HG03457 (cell line): ENCODE measurements at regions not wholly inside any gene's neighbourhood (a gene's known extent, or its start where the extent isn't known, plus 50 kb on each side); places are given as distances from the start of the nearest gene placed in this dataset.
"Not testable (repeated sequence)": the region's sequence is repeated elsewhere in the genome, so short reads cannot be mapped to it uniquely, and the experiment has no call there.

Experiments used
- ATAC-seq: cut with Tn5 transposase; IDR thresholded peaks from one replicate; pipeline ENCODE4 v1.9.1; 2021; ENCODE audit warnings: moderate number of reproducible peaks; ENCODE audit not compliant: unreplicated experiment

DNA sequence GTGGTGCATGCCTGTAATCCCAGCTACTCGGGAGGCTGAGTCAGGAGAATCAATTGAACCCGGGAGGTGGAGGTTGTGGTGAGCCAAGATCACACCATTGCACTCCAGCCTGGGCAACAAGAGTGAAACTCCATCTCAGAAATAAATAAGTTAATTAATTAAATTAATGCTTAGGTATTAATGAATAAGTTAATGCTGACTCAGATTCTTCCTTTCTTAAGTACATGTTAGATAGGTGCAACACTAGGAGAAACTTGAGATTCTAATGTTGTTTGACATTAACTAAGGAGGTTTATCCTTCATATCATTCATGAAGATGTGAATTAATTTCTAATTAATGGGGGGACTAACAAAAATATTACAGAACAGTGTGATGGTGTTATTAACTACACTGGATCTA lies 812.6 kb upstream of the SPRY2 start:
- no peak for ATAC-seq

DNA sequence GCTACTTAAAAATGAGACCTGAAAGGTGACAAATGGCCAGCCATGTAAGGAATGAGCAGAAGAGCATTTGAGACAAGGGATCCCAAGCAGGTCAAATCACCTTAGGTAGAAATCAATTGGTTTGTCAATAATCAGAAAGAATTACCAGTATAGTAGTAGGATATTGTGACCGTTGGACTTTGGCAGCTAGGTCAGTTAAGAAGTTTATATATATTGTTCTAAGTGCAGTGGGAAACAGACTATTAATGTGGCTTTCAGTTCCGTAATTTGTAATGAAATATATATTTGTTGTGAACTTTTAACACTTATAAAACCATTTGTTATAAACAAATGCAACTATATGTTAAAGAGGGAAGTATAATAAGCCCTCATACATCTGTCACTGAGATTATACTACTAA lies 807.9 kb upstream of the SPRY2 start:
- ATAC-seq: no peak

DNA sequence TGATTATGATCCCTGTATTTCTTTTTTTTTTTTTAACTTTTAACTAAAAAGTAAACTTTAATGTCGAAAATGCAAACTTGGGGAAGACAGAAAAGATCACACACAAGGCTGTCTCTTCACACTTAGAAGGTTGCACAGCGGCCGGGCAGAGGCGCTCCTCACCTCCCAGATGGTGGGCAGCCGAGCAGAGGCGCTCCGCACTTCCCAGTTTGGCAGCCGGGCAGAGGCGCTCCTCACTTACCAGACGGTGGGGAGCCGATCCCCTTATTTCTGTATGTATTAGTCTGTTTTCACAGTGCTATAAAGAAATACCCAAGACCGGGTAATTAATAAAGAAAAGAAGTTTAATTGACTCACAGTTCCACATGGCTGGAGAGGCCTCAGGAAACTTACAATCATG lies 805.6 kb upstream of the SPRY2 start:
- ATAC-seq: not testable (repeated sequence)

DNA sequence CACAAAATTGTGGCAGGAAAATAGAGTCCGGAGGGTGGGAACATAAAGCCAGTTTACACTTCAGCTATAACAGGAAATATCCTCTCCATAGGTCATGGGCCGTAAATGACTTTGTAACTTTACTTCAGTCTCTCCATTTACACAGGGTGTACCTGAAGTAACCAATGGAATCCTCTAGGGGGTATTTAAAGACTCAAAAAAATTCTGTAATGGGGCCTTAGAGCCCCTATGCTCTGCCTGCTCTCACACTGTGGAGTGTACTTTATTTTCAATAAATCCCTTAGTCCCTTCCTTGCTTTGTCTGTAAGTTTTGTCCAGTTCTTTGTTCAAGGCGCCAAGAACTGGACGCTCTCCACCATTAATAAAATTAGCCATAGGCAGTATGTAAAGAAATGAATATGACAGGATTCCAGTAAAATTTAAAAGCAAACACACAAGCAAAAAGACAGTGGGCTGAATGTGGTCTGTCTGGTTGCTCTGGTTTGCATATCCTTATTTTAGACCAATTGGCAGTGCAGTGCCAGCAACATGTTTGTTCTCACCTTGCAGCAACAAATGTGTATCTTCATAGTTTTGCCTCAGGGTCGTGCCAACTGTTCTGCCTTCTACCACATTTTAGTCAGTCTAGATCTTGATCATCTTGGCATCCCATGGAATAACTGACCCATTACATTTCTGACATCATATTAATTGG lies 801.5 kb upstream of the SPRY2 start:
- no peak for ATAC-seq

DNA sequence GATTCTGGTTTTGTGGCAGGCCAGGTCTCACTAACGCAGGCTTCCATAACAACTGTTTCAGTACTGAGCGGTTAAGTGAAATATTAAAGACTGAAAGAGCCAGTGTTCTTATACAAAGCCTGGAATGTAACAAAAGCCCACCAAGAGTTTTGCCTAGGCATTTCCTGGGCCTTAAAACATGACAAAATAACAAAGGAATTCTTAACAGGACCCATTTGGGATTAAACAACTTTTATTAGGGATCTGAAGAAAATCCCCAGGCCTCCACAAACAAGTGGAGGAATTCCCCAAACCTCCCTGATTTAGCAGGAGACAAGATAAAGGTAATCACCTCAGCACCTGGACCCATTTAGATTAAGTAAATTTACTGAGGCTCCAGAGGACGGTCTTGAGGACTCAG lies 799.7 kb upstream of the SPRY2 start:
- ATAC-seq: no peak

DNA sequence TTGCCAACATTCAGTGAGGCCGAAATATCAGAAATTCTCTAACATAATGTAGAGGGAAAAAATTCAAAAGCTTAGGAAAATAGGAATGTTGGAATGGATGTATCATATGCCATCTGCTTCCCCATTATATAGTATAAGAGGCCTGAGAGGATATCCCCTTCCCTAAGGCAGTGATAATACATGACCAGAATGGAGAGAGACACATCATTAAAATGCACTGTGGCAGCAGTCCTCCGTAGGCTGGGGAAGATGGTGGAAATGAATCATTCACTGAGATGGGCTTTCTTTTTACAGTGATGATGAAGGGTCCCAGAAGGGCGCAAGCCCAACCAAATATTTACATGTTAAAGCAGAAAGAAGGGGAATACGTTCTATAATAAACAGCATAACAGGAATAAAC lies 799.1 kb upstream of the SPRY2 start:
- no peak for ATAC-seq

DNA sequence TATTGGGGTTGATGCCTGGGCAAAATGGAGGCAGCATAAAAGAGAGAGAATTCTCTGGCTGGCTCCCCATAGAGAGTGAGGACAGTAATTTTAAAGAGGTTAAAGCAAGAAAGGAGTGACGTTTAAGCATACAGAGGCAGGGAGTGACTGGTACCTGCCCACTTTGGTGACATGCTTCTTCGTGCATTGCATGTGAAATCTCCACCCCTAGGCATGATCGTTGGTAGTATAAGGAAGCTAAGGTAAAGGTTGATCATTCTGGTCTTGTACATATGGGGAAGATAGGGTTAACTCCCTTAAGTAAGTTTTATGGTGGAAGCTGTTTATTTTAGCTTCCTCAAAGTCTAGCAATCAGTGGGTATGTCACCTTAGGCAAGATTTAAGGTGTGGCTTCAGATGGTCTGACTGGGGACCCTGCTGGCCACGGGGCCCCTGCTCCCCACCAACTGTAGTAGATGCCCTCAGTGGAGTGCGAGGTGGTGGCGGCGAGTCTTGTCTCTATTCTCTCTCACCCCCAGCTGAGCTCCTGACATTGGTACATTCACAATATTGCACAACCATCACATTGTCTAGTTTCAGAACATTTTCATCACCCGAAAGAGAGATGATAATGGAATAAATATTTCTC lies 797.5 kb upstream of the SPRY2 start:
- no peak for ATAC-seq

DNA sequence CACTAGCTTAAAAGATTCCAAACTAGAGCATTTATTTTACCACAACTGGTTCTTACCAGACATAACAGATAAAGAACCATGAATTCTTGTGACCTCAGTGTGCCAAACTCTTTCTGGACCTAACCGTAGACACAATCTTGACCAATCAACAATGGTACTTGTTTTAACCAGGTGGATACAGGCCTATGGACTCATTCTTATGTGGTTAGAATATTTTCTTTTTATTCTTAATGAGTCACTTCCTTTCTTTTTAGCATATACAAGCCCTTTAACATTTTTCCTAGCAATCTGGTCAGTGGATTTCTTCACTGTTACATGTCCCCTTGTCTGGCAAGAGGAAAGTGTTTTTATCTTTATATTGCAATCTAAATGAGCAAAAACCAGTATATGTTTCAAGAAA lies 792.1 kb upstream of the SPRY2 start:
- ATAC-seq: no peak

DNA sequence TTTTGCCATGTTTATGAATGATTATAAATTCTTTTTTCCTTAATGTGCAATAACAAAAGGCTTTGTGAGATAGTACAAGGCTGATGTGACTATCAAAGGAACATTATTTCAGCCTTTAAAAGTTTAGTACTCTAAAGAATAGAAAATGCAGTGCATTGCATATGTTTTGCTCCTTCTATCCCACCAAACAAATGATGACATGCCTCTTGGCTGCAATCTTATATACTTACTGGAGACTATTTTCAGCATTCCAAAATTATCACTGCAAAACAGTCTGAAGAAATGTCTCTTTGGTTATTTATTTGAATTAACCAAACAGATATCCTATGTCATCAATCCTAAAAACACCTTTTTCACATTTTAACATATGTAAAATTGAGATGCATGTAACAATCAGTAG lies 776.5 kb upstream of the SPRY2 start:
- no peak for ATAC-seq

DNA sequence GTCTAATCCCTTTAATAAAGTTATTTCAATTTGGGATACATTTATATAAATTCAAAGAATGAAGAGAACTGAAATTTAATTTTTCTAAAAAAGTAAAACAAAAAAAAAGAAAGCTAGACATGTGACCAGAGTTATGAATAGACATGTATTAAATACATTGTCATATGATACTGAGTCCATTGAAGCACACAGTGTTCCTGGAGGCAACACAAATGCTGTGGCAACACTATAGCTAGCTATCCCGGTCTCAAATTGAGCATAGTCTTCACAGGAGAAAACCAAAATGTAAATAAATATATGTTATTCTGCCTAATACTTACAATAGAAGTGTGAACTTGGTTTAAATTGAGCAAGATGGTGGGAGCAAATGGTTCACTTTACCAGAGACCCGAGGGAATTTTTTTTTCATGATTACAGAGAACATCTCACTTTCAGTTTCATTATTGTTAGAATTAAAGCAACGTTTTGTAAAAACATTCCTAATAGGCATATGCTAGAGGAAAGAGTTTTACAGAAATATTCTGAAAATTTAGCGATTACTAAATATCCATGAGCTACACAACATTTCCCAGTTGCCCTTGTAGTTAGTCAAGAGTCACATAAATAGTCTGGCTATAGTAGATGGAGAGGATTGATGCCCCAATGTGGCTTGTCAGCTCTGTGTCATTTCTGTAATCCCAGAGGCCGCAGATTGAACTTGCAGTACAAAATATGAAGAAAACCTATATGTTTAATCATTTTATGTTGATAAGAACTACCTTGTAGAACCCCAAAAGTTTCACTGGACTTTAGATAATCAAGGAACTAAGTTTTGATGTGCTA lies 775.7 kb upstream of the SPRY2 start:
- no peak for ATAC-seq

DNA sequence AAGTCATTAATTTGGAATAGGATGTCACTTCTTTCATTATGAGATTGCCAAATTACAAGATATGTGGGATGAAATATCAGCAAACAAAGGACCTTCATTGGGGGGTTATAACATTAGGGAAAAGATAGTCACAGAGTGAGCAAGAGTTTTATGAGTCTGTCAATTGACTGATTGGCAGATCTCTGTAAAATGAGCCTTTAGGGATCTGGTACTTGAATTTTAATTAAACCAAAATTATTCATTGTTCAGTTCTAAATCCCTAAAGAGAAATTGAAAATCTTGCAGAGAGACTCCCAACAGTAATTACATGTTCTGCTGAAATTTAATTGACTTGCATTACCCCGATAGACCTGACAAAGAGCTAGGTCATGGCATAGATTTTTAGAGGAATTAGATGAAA lies 768.1 kb upstream of the SPRY2 start:
- ATAC-seq: no peak

DNA sequence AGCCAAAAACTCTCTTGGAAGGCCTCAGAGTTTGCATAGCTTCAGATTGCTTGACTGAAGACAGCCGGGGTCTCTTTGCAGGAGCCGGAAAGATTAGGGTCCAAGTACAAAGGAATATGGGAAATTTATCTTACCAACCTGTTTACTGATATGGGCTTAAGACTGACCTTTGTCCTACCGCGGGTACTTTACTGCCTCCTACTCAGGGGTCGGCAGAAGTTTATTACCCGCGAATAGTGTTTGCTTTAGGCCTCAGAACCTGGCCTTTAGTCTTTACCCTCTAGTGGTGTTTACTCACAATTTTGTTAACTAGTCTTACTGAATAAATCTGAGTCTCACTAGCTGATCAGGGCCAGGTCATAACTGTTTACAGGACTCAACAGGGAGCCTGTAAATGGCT lies 765.4 kb upstream of the SPRY2 start:
- ATAC-seq: no peak

DNA sequence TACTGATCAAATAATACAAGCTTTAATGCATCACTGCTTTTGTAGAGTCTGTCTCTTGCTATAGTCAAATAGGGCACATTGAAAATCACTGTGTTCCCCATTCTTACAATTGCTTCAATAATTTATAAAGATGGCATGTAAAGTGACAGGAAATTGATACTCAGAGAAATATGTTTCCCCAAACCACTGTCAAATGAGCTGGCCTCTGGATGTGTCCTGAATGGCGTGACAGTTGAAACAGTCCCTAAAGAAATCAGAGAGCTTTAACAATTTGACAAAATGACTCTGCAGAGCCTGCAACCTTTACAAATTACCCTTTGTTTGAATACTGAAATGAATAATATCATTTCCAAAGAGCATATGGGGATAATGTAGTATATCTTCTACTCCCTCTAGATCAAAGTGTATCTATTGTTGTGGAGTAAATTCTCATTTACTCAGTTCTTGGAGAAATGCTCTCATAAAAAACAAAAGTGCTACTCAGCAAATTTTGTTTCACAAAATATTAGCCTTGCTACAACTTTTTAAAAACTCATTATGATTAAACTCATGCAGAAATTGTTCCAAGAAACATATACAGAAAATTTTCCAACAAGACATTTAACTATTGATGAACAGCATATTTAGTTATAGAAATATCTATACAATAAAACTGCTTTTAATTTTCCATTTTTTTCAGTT lies 763.2 kb upstream of the SPRY2 start:
- ATAC-seq: no peak

DNA sequence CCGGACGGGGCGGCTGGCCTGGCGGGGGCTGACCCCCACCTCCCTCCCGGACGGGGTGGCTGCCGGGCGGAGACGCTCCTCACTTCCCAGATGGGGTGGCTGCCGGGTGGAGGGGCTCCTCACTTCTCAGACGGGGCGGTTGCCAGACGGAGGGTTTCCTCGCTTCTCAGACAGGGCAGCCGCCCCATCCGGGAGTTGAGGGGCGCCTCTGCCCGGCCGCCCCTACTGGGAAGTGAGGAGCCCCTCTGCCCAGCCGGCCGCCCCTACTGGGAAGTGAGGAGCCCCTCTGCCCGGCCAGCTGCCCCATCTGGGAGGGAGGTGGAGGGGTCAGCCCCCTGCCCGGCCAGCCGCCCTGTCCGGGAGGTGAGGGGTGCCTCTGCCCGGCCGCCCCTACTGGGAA lies 761.1 kb upstream of the SPRY2 start:
- ATAC-seq: not testable (repeated sequence)

DNA sequence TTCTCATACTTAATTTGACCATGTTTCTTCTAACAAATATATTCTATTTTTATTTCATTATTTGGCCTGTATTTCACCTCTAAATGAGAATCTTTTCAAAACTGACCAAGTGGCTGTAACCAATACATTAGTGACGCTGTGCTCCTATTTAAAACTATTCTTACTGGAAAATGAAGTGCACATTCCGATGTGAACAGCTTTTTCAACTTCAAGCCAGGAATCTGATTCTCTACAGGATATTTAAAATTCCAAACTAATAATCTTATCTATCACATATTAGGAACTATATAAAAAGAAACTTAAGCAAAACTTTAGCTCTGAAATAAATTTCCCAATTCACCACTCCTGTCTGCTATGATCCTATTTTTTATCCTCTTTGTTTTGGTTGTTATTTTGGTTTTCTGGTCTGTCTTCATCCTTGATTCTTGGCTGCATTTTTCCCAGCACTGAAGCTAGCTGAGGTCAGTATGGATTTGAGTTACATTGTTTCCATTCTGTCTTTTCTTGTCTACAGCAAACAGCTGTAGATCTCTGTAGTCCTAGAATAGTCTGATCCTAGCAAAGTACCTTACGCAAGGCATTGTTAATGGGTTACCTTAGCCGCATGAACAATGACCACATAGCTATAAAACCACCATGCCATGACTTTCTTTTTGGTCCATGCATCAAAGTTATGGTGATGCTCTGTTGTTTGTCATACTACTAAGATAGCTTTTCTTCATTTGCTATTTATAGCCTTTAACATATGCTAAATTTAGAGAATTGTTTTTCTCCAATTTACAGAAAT lies 748.6 kb upstream of the SPRY2 start:
- no peak for ATAC-seq

DNA sequence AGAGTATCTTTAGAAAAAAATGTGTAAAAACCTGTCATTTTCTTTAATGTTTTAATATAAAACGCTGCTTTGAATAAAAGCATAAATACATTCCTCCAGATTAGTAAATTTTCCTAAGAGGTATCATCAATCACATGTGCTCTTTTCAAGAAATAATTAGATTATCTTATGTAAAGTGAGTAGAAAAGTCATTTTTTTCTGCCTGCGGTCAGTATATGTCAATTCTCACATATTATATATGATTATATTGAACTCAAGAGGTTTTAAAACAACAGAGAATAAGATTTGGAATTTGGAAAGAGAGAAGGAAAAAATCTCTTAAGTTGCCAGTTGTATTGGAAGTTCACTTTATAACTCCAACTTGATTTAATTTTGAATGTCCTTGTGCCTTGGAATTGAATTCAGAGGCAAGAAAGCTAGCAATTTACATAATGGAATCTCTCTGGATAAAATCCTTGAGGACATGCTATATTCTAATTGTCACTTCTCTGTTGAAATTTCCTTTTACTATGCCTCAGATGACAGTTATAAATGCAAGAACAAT lies 740.1 kb upstream of the SPRY2 start:
- ATAC-seq: no peak

DNA sequence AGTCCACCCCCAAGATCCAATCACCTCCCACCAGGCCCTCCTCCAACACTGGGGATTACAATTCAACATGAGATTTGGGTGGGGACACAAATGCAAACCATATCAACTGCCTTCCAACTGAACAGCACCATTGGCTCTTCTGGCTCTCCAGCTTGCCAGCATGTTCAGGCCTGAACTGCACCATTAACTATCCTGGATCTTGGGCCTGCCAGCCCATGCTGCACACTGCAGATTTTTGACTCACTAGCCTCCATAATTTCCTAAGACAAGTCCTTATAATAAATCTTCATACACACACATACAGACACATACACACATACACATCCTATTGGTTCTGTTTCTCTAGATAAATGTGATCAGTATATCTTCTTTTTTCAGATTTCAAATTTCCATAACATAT lies 737.1 kb upstream of the SPRY2 start:
- no peak for ATAC-seq

DNA sequence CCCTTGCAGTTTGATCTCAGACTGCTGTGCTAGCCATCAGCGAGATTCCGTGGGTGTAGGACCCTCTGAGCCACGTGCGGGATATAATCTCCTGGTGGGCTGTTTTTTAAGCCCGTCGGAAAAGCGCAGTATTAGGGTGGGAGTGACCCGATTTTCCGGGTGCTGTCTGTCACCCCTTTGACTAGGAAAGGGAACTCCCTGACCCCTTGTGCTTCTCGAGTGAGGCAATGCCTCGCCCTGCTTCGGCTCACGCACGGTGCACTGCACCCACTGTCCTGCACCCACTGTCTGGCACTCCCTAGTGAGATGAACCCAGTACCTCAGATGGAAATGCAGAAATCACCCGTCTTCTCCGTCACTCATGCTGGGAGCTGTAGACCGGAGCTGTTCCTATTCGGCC lies 728.9 kb upstream of the SPRY2 start:
- ATAC-seq: not testable (repeated sequence)

DNA sequence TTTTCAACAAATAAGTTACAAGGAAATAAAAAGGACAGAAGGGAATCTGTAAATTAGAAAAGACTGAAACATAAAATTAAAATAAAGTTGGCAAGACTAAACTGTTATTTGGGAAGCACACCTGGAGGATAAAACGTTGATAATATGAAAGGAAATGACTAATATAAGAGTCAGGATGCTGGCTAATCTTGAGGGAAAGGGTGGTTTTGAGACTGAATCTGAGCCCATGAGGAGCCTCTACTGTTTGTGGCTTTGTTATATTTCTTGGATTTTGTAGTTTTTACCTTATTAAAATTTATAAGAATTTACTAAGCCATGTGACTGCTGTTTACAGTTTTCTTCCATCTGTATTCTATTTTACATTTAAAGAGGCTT lies 718.0 kb upstream of the SPRY2 start:
- no peak for ATAC-seq

DNA sequence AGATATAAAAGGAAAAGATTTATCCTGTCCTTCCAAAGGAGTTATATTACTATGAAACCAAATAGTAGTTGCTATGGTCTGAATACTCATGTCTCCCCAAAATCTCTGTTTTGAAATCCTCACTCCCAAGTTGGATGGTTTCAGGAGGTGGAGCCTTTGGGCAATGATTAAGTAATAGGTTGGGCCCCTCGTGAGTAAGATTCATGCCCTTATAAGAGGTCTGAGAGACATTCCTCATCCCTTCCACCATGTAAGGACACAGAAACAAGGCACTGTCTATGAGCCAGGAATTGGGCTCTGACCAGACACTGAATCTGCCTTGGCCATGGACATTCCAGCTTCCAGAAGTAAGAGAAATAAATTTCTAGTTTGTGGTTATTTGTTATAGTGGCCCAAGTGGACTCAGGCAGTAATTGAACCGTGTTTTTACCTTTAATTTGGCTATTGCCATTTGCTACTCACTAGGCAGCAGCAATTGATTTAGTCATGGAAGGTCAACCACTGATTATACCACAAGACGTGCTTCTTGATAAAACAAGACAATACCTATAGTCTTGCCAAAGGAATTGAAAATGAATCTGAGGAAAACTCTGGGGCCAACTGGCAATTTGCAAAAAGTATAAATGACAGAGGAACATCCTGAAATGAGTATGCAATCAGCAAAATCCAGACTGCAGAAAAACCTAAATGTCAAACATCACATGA lies 717.4 kb upstream of the SPRY2 start:
- no peak for ATAC-seq
